ENCODE measurements at regions not wholly inside any gene's neighbourhood (a gene's known extent, or its start where the extent isn't known, plus 50 kb on each side); places are given as distances from the start of the nearest gene placed in this dataset.

DNA sequence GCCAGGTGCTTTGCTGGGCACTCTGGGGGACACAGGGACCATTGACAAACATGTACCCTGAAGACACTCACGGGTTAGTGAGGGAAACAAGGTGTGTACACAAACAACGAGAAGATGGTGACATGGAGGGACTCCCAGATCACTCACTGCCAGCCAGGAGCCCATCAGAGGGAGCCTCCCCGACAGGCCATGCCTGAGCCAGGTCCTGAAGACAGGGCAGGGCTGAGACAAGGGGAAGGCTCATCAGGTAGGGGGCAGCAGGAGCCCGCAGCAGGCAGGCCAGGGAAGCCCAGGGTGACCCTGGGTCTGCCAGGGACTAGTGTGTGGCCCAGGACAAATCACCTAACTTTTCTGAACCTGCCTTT, 127.9 kb downstream of the BUD13 start:
- Histone ChIP-seq H3K9me3 (no peaks in the 10 kb centered on the region), H3K4me1 (ENCODE audit: low read depth) (no peaks in the 10 kb centered on the region), H3K36me3 (ENCODE audit: low read depth) (no peaks in the 10 kb centered on the region), H3K4me3 (no peak overlapping the region)
- TF ChIP-seq, protein P1, sequence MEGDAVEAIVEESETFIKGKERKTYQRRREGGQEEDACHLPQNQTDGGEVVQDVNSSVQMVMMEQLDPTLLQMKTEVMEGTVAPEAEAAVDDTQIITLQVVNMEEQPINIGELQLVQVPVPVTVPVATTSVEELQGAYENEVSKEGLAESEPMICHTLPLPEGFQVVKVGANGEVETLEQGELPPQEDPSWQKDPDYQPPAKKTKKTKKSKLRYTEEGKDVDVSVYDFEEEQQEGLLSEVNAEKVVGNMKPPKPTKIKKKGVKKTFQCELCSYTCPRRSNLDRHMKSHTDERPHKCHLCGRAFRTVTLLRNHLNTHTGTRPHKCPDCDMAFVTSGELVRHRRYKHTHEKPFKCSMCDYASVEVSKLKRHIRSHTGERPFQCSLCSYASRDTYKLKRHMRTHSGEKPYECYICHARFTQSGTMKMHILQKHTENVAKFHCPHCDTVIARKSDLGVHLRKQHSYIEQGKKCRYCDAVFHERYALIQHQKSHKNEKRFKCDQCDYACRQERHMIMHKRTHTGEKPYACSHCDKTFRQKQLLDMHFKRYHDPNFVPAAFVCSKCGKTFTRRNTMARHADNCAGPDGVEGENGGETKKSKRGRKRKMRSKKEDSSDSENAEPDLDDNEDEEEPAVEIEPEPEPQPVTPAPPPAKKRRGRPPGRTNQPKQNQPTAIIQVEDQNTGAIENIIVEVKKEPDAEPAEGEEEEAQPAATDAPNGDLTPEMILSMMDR (IDR thresholded peaks at IDR 0.05), result no peak
- ATAC-seq (no peak), DNase-seq (no peak)
- intact Hi-C loops (cut with DNase I, micrococcal nuclease), result no loop called here

DNA sequence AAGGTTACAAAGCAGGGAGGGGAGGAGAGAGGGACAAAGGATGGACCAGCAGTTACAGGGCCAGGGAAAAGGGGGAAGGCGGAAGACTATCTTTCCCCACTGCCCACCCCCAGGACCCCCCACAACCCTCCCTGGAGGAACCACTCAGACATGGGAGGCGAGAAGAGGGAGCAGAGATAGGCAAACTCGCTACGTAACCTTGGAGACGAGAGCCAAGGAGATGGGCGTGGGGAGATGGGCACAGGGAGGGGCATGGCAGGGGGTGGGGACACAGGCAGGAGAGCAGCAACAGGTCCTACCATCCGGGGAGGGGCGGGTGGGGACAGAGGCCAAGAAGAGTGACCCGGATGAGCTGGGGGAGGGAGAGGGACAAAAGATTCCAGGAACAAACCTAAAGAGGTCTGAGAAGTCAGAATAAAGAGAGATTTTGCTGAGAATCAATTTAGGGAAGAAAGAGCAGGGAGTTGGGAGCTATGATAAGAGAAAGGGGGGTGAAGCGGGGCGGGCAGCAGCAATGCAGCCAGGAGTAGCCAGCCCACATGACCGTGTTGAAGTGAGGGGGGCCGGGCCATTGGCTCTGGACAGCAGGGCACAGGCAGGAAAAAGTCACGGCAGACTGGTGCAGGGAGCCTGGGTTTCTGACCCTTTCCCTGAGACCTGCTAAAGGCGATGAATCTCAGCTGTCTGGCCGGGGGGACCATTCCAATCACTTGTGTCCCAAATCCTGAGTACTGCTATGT, 128.4 kb downstream of the BUD13 start:
- DNase-seq (no peak), ATAC-seq (no peak)
- Histone ChIP-seq H3K36me3 (ENCODE audit: low read depth) (no peaks in the 10 kb centered on the region), H3K9me3 (no peaks in the 10 kb centered on the region), H3K4me3 (no peak overlapping the region), H3K4me1 (ENCODE audit: low read depth) (no peaks in the 10 kb centered on the region)
- intact Hi-C loops (cut with DNase I, micrococcal nuclease), result no loop called here
- TF ChIP-seq, protein P1 (IDR thresholded peaks at IDR 0.05), result no peak

DNA sequence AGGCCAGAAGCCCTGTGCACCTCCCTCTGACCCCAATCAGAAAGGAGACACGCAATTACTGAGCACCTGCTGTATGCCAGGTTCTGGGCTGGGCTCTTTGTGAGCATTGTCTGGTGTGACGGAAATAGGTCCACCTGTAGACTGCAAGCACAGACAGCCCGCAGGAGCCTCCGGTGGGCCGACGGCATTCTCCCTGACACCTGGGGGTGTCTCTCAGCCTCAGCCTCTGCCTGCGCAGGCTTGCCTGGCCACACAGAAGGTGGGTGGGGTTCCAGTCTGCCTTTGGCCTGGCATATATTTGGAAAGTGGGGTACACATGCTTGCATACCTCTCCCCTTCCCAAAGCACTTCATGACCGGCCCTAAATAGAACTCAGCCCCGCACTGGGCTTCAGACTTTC, 129.3 kb downstream of the BUD13 start:
- DNase-seq (no peak), ATAC-seq (no peak)
- Histone ChIP-seq H3K9me3 (no peaks in the 10 kb centered on the region), H3K4me3 (no peak overlapping the region), H3K4me1 (ENCODE audit: low read depth) (no peaks in the 10 kb centered on the region), H3K36me3 (ENCODE audit: low read depth) (no peaks in the 10 kb centered on the region)
- intact Hi-C loops (cut with DNase I, micrococcal nuclease), result no loop called here
- TF ChIP-seq, protein P1 (IDR thresholded peaks at IDR 0.05), result no peak

- intact Hi-C loops (cut with DNase I, micrococcal nuclease), result no loop called here
- Histone ChIP-seq H3K4me3 (no peak overlapping the region), H3K36me3 (ENCODE audit: low read depth) (no peaks in the 10 kb centered on the region), H3K9me3 (no peaks in the 10 kb centered on the region), H3K4me1 (ENCODE audit: low read depth) (no peaks in the 10 kb centered on the region)
- no peak for DNase-seq
- ATAC-seq, result no peak
- TF ChIP-seq, protein P1 (IDR thresholded peaks at IDR 0.05), result no peak
These were observed 129.9 kb downstream of the BUD13 start for GRCh38 chr11:116642902-116643301.

GRCh38 chr11:116642481-116642880, 130.3 kb downstream of the BUD13 start:
- no peak for ATAC-seq
- intact Hi-C loops (cut with DNase I, micrococcal nuclease), result no loop called here
- H3K36me3 ChIP-seq (ENCODE audit: low read depth), result no peaks in the 10 kb centered on the region
- TF ChIP-seq, protein P1 (IDR thresholded peaks at IDR 0.05), result no peak
- no peaks in the 10 kb centered on the region for H3K9me3 ChIP-seq
- DNase-seq, result no peak
- no peaks in the 10 kb centered on the region for H3K4me1 ChIP-seq (ENCODE audit: low read depth)
- no peak overlapping the region for H3K4me3 ChIP-seq
